B cell (primary cell): ENCODE measurements at regions not wholly inside any gene's neighbourhood (a gene's known extent, or its start where the extent isn't known, plus 50 kb on each side); places are given as distances from the start of the nearest gene placed in this dataset.

ENCODE experiments used
- ATAC-seq: fragments of 200-7000 bp; cut with Tn5 transposase; one replicate; pipeline ENCODE4 v1.10.0; 2021; ENCODE audit warnings: low read depth, mild to moderate bottlenecking, moderate number of reproducible peaks, moderate library complexity
- CTCF ChIA-PET: fragments of 350-600 bp; sonication (Branson Sonifier 250); formaldehyde crosslinking; loops from one replicate; lab custom pipeline; 2021; ENCODE audit warnings: antibody characterized with exemption, inconsistent platforms; lab: Charles Lee
- POLR2A ChIA-PET: fragments of 350-600 bp; sonication (Branson Sonifier 250); formaldehyde crosslinking; loops from one replicate; lab custom pipeline; 2021; ENCODE audit warnings: antibody characterized with exemption; lab: Charles Lee
- DNase-seq: peaks from one replicate; pipeline ENCODE4 v3.0.0; 2013
- H2AFZ ChIP-seq: 2 replicates; pipeline ENCODE4 v1.6.1; 2012; ENCODE audit warnings: mild to moderate bottlenecking, low read depth, low read length; ENCODE audit not compliant: insufficient read depth, poor library complexity, severe bottlenecking
- H3K27ac ChIP-seq, 2 donors: 1 replicate in 1 of 2; 2 replicates in 1 of 2; pipeline ENCODE4 v1.5.1; 2012 to 2013; ENCODE audit warnings: low read length in 2 of 2, mild to moderate bottlenecking in 2 of 2, moderate library complexity in 1 of 2
- H3K27me3 ChIP-seq, 4 experiments: fragments of 200-600 bp in 1 of 4; sonication (generic) in 1 of 4; replicated peaks in 1 of 4; 1 replicate in 2 of 4; 2 replicates in 2 of 4; pipeline versions ENCODE4 v1.6.1 to v1.7.0; 2013 to 2016; ENCODE audit warnings: low read length in 3 of 4, mild to moderate bottlenecking in 2 of 4, mixed read lengths in 1 of 4, moderate library complexity in 1 of 4; ENCODE audit not compliant: insufficient read depth in 4 of 4, control insufficient read depth in 3 of 4; ENCODE audit errors: control extremely low read depth in 1 of 4
- H3K36me3 ChIP-seq, 2 experiments: replicated peaks in 1 of 2; 1 replicate in 1 of 2; 2 replicates in 1 of 2; pipeline versions ENCODE4 v1.6.1 to v1.7.1; 2013; ENCODE audit warnings: low read length in 1 of 2; ENCODE audit not compliant: insufficient read depth in 2 of 2, control insufficient read depth in 1 of 2; ENCODE audit errors: control extremely low read depth in 1 of 2, extremely low read depth in 1 of 2
- H3K4me1 ChIP-seq, 2 donors: fragments of 200-600 bp in 1 of 2; sonication (generic) in 1 of 2; 1 replicate in 1 of 2; 2 replicates in 1 of 2; pipeline versions ENCODE4 v1.5.1 to v1.6.1; 2013 to 2017; ENCODE audit warnings: low read length in 2 of 2; ENCODE audit not compliant: control insufficient read depth in 2 of 2, insufficient read depth in 2 of 2
- H3K4me2 ChIP-seq: replicated peaks from 2 replicates; pipeline ENCODE3; 2012; ENCODE audit warnings: mild to moderate bottlenecking, low read depth, low read length; ENCODE audit not compliant: poor library complexity, severe bottlenecking
- H3K4me3 ChIP-seq, 5 experiments: fragments of 200-600 bp in 1 of 5; sonication (generic) in 1 of 5; 1 replicate in 3 of 5; 2 replicates in 2 of 5; pipeline versions ENCODE4 v1.5.1 to v1.7.0; 2011 to 2016; ENCODE audit warnings: low read length in 4 of 5, mild to moderate bottlenecking in 4 of 5, low read depth in 2 of 5, control low read depth in 1 of 5, moderate library complexity in 1 of 5; ENCODE audit not compliant: insufficient read depth in 1 of 5; ENCODE audit errors: control extremely low read depth in 1 of 5, extremely low read depth in 1 of 5
- H3K79me2 ChIP-seq: fragments of 200-600 bp; sonication (generic); one replicate; pipeline ENCODE4 v1.6.0; 2016; ENCODE audit warnings: low read length; ENCODE audit not compliant: control insufficient read depth, insufficient read depth
- H3K9ac ChIP-seq: fragments of 200-600 bp; sonication (generic); 2 replicates; pipeline ENCODE4 v1.6.1; 2017; ENCODE audit warnings: mild to moderate bottlenecking, low read length, moderate library complexity
- H3K9me3 ChIP-seq, 3 donors: one replicate each; pipeline versions ENCODE4 v1.6.1 to v1.7.1; 2013; ENCODE audit warnings: low read length in 2 of 3; ENCODE audit not compliant: control insufficient read depth in 2 of 3, insufficient read depth in 1 of 3; ENCODE audit errors: control extremely low read depth in 1 of 3
- H4K20me1 ChIP-seq: 2 replicates; pipeline ENCODE4 v1.6.0; 2012; ENCODE audit warnings: mild to moderate bottlenecking, low read length; ENCODE audit not compliant: insufficient read depth, control insufficient read depth, poor library complexity, severe bottlenecking
- H3K27ac Mint-ChIP-seq: one replicate; pipeline ENCODE4 v1.8.0; 2021; ENCODE audit warnings: mixed read lengths
- H3K27me3 Mint-ChIP-seq: one replicate; pipeline ENCODE4 v1.8.0; 2021; ENCODE audit warnings: mixed read lengths
- H3K4me1 Mint-ChIP-seq: one replicate; pipeline ENCODE4 v1.8.0; 2021; ENCODE audit warnings: mixed read lengths
- H3K4me3 Mint-ChIP-seq: one replicate; pipeline ENCODE4 v1.8.0; 2021; ENCODE audit warnings: mixed read lengths
- H3K9me3 Mint-ChIP-seq: one replicate; pipeline ENCODE4 v1.8.0; 2022; ENCODE audit warnings: mixed read lengths; ENCODE audit not compliant: insufficient read depth
- CTCF ChIP-seq: fragments of 200-600 bp; IDR thresholded peaks from one replicate; pipeline ENCODE4 v1.8.0; 2022; ENCODE audit warnings: antibody characterized with exemption, mild to moderate bottlenecking
- EZH2 ChIP-seq: IDR thresholded peaks from 2 replicates; pipeline ENCODE4 v1.6.1; 2012; ENCODE audit warnings: borderline replicate concordance, low read depth, mild to moderate bottlenecking, moderate library complexity, low read length; ENCODE audit not compliant: insufficient read depth, poor library complexity, severe bottlenecking
- WGBS: methylation state at CpG from one replicate; pipeline ENCODE4 v1.1.5; 2013; ENCODE audit warnings: missing lambda C conversion rate; ENCODE audit not compliant: insufficient coverage; 5-methylcytosine and 5-hydroxymethylcytosine counted together
- intact Hi-C: fragments of 100-400 bp; cut with micrococcal nuclease; formaldehyde crosslinking; loops from one replicate; pipeline ENCODE4 v1.10.0; 2022

GRCh38 chr17:63278728-63279442 is 167.2 kb downstream of the CYB561 start:
- DNase-seq (peak; percentile 15), ATAC-seq (no peak)
- Histone ChIP-seq H3K9ac (no peak overlapping the region), H3K79me2 (no peaks in the 10 kb centered on the region), H4K20me1 (no peaks in the 10 kb centered on the region), H3K4me1 (peaks cover 4 to 19% of the 10 kb centered on the region in 2 donors), H3K36me3 (no peaks in the 10 kb centered on the region), H2AFZ (no peak overlapping the region), H3K27me3 (no peaks in the 10 kb centered on the region), H3K27ac (no peak overlapping the region), H3K9me3 (no peaks in the 10 kb centered on the region), H3K4me3 (no peak overlapping the region), H3K4me2 (peak overlapping the region; percentile 9)
- H3K27me3 Mint-ChIP-seq: no peaks in the 10 kb centered on the region
- ChIA-PET POLR2A (no interaction called here), CTCF (no interaction called here)
- H3K27ac Mint-ChIP-seq: no peak overlapping the region
- H3K4me3 Mint-ChIP-seq: peak overlapping the region; percentile 27
- no CpG with 5 or more reads among the region's 2 CpGs for WGBS
- intact Hi-C loops: no loop called here
- peaks cover 3% of the 10 kb centered on the region for H3K9me3 Mint-ChIP-seq
- TF ChIP-seq CTCF (no peak), EZH2 (no peak)
- H3K4me1 Mint-ChIP-seq: peaks cover 25% of the 10 kb centered on the region

GRCh38 chr17:63279498-63280230 is 166.4 kb downstream of the CYB561 start:
- no peaks in the 10 kb centered on the region for H3K27me3 ChIP-seq
- no peak overlapping the region for H3K4me3 ChIP-seq
- H2AFZ ChIP-seq: no peak overlapping the region
- no peaks in the 10 kb centered on the region for H3K9me3 ChIP-seq
- no peak for DNase-seq
- Mint-ChIP-seq H3K9me3 (peaks cover 3% of the 10 kb centered on the region), H3K27ac (no peak overlapping the region), H3K27me3 (no peaks in the 10 kb centered on the region), H3K4me3 (no peak overlapping the region), H3K4me1 (peaks cover 25% of the 10 kb centered on the region)
- WGBS: 50% methylated on average over 1 of the region's 2 CpGs
- peaks cover 4 to 19% of the 10 kb centered on the region in 2 donors for H3K4me1 ChIP-seq
- ChIA-PET CTCF (no interaction called here), POLR2A (no interaction called here)
- intact Hi-C loops: no loop called here
- TF ChIP-seq EZH2 (no peak), CTCF (no peak)
- H3K27ac ChIP-seq: no peak overlapping the region
- no peaks in the 10 kb centered on the region for H3K79me2 ChIP-seq
- H3K36me3 ChIP-seq: no peaks in the 10 kb centered on the region
- H3K9ac ChIP-seq: no peak overlapping the region
- ATAC-seq: no peak
- no peaks in the 10 kb centered on the region for H4K20me1 ChIP-seq
- H3K4me2 ChIP-seq: no peak overlapping the region
